Left ventricle myocardium inferior (tissue), 1 donor: ENCODE measurements at regions not wholly inside any gene's neighbourhood (a gene's known extent, or its start where the extent isn't known, plus 50 kb on each side); places are given as distances from the start of the nearest gene placed in this dataset.

ENCODE experiments used
- DNase-seq: peaks from one replicate; pipeline ENCODE4 v3.0.0-alpha.2; 2020
- H3K27ac ChIP-seq: fragments of 200-600 bp; replicated peaks from 2 replicates; pipeline ENCODE4 v1.8.0; 2021
- H3K27me3 ChIP-seq: fragments of 200-600 bp; 2 replicates; pipeline ENCODE4 v1.8.0; 2021; ENCODE audit warnings: low read depth
- H3K36me3 ChIP-seq: fragments of 200-600 bp; 2 replicates; pipeline ENCODE4 v1.8.0; 2021
- H3K4me1 ChIP-seq: fragments of 200-600 bp; 2 replicates; pipeline ENCODE4 v1.8.0; 2021
- H3K4me3 ChIP-seq: fragments of 200-600 bp; 2 replicates; pipeline ENCODE4 v1.8.0; 2021; ENCODE audit warnings: mild to moderate bottlenecking, moderate library complexity
- H3K9me3 ChIP-seq: fragments of 200-600 bp; replicated peaks from 2 replicates; pipeline ENCODE4 v1.8.0; 2021
- intact Hi-C: fragments of 100-400 bp; cut with micrococcal nuclease; formaldehyde crosslinking; loops from one replicate; pipeline ENCODE4 v1.11.0; 2022
- TF ChIP-seq, protein P1 (sequence below): fragments of 200-600 bp; IDR thresholded peaks from 2 replicates; pipeline ENCODE4 v1.8.0; 2021; ENCODE audit warnings: antibody characterized with exemption, mild to moderate bottlenecking, borderline replicate concordance
- donor health status: DM: no; HTN: yes; CAD: no; lungs with severe emphysema.

DNA sequence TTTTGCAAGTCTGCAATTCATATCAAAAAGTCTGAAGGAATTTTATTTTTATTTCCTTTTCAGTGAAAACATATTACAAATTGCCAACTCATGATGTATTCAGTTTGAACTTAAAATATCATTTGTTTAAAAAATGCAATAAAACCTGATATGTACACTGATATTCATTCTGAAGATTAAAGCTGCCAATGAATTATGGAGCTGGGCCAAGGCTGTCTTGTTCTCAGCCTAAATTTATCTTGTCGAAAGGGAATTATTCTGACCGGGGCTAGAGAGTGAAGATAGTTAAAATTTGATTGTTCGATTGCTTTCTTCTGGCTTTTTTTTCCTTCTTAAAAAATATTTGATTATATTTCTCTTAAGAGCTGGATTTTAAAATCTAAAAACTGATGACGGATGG lies 54.0 kb upstream of the RBFOX1 start:
- intact Hi-C loops, result no loop called here
- H3K27ac ChIP-seq, result no peak overlapping the region

DNA sequence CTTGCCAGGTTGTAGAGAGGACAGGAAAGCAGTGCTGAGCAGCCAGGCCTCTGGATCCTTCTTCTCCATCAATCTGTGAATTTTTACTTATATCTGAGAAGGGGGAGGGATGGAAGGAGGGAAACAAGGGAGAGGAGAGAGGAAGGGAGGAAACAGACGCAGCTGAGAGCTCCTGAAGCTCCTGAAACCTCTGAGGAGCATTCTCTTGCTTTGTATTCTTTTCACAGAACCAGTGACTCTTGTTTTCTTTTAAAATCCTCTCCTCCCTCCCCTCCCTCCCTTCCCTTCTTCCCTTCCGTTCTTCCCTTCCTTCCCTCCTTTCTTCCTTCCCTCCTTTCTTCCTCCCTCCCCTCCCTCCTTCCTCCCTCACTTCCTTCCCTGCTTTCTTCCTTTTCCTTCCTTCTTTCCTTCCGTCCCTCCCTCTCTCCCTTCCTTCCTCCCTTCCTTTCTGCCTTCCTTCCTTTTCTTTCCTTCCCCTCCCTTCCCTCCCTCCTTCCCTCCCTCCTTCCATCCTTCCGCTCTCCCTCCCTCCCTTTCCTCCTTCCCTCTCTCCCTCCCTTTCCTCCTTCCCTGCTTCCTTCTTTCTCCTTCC lies 60.0 kb upstream of the RBFOX1 start:
- no peak for DNase-seq
- no peaks in the 10 kb centered on the region for H3K27me3 ChIP-seq
- H3K9me3 ChIP-seq, result peaks cover 3% of the 10 kb centered on the region
- no peaks in the 10 kb centered on the region for H3K4me1 ChIP-seq
- TF ChIP-seq, protein P1, sequence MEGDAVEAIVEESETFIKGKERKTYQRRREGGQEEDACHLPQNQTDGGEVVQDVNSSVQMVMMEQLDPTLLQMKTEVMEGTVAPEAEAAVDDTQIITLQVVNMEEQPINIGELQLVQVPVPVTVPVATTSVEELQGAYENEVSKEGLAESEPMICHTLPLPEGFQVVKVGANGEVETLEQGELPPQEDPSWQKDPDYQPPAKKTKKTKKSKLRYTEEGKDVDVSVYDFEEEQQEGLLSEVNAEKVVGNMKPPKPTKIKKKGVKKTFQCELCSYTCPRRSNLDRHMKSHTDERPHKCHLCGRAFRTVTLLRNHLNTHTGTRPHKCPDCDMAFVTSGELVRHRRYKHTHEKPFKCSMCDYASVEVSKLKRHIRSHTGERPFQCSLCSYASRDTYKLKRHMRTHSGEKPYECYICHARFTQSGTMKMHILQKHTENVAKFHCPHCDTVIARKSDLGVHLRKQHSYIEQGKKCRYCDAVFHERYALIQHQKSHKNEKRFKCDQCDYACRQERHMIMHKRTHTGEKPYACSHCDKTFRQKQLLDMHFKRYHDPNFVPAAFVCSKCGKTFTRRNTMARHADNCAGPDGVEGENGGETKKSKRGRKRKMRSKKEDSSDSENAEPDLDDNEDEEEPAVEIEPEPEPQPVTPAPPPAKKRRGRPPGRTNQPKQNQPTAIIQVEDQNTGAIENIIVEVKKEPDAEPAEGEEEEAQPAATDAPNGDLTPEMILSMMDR, result no peak
- no peak overlapping the region for H3K27ac ChIP-seq
- intact Hi-C loops, result no loop called here
- H3K36me3 ChIP-seq, result no peaks in the 10 kb centered on the region
- H3K4me3 ChIP-seq, result no peak overlapping the region

More for the DNA sequence above, 54.0 kb upstream of the RBFOX1 start:
- no peak for DNase-seq
- H3K4me3 ChIP-seq, result no peak overlapping the region
- no peaks in the 10 kb centered on the region for H3K4me1 ChIP-seq
- H3K36me3 ChIP-seq, result no peaks in the 10 kb centered on the region
- TF ChIP-seq, protein P1, result no peak
- H3K27me3 ChIP-seq, result no peaks in the 10 kb centered on the region
- H3K9me3 ChIP-seq, result peaks cover 3% of the 10 kb centered on the region

DNA sequence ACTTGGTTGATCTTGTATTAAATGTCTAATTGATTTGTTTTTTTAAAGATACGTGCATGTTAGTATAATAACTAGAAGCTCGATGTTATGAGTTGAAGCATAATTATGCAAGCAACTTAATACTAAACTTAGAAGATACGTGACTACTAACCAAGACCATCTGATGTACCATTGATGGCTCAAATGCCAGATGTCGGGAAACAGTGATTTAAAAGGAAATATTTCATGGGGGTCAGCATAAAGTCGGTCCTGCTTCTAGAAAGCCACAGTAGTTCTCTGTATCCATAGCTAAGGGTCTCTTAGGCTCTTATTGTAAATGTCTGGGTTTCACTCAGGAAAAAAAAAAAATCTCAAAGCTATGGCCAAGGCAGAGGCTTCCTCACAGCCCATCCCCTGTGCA lies 61.2 kb upstream of the RBFOX1 start:
- intact Hi-C loops, result no loop called here
- Histone ChIP-seq H3K36me3 (no peaks in the 10 kb centered on the region), H3K4me3 (no peak overlapping the region), H3K9me3 (peaks cover 3% of the 10 kb centered on the region), H3K27me3 (no peaks in the 10 kb centered on the region), H3K27ac (no peak overlapping the region), H3K4me1 (no peaks in the 10 kb centered on the region)
- TF ChIP-seq, protein P1, result no peak
- DNase-seq, result no peak

DNA sequence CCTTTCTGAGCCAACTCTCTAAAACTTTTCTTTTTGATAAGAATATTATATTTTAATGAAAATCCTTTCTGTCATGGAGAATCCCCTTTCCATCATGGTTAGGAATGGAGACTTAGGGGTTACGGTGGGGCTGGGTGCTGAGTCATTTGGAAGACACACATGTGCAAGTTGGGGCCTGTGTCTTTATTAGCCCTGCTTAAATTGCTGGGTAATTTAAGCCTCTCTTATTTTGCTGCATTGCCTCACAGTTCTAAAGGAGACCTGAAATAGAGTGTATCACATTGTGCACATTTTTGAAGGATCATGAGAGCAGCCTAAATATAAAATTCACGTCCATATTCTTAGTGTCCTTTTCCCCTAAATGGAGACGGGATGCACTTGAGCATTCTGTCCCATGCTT lies 61.8 kb upstream of the RBFOX1 start:
- no peaks in the 10 kb centered on the region for H3K27me3 ChIP-seq
- TF ChIP-seq, protein P1, result no peak
- no peak for DNase-seq
- intact Hi-C loops, result no loop called here
- no peaks in the 10 kb centered on the region for H3K9me3 ChIP-seq
- no peaks in the 10 kb centered on the region for H3K36me3 ChIP-seq
- no peaks in the 10 kb centered on the region for H3K4me1 ChIP-seq
- H3K27ac ChIP-seq, result no peak overlapping the region
- no peak overlapping the region for H3K4me3 ChIP-seq

DNA sequence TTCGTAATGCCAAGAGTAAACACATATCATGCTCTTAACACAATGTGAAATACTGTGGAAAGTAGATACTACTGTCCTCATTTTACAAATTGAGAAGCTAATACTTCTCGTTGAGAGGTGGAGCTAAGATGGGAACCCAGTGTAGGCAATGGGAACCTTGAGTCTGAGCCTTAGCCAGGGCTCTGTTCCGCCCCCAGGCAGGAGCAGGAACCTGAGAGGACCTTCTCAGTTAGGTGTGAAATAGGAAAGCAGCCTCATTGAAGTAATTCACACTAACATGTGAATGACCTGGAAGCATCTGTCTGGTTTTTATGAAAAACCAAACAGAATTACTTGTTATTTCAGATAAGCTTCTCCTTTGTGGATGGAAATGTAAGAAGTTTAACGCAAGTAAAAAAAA lies 62.6 kb upstream of the RBFOX1 start:
- H3K4me3 ChIP-seq, result no peak overlapping the region
- intact Hi-C loops, result no loop called here
- DNase-seq, result no peak
- H3K27ac ChIP-seq, result no peak overlapping the region
- H3K4me1 ChIP-seq, result no peaks in the 10 kb centered on the region
- no peaks in the 10 kb centered on the region for H3K36me3 ChIP-seq
- H3K27me3 ChIP-seq, result no peaks in the 10 kb centered on the region
- TF ChIP-seq, protein P1, result no peak
- no peaks in the 10 kb centered on the region for H3K9me3 ChIP-seq

DNA sequence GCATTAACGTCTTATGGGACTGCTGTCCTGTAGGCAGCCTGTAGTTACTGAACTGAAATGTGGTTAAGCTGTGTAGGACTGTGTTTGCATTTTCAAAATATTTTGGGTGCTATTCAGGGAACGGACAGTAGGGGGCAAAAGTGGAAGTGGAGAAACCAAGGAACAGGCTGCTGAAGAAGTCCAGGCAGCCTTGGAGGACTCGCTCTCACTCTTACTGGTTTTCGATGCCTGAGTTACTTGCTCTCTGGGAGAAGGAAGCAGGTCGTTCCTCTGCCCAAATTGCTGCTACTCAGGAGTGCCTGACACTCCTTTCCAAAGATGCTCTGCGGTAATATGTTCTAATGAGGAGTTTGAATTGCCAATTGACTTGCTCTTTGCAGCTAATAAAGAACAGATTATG lies 64.5 kb upstream of the RBFOX1 start:
- no peaks in the 10 kb centered on the region for H3K36me3 ChIP-seq
- no peak for DNase-seq
- no peak overlapping the region for H3K27ac ChIP-seq
- H3K9me3 ChIP-seq, result no peaks in the 10 kb centered on the region
- TF ChIP-seq, protein P1, result peak; percentile 74
- H3K4me3 ChIP-seq, result no peak overlapping the region
- no peaks in the 10 kb centered on the region for H3K4me1 ChIP-seq
- intact Hi-C loops, result no loop called here
- no peaks in the 10 kb centered on the region for H3K27me3 ChIP-seq
